ENCODE measurements at regions not wholly inside any gene's neighbourhood (a gene's known extent, or its start where the extent isn't known, plus 50 kb on each side); places are given as distances from the start of the nearest gene placed in this dataset.

- no peak for TF ChIP-seq CTCF (IDR thresholded peaks at IDR 0.05)
- TF ChIP-seq POLR2A (IDR thresholded peaks at IDR 0.05): no peak
- no peak for TF ChIP-seq EP300 (IDR thresholded peaks at IDR 0.05)
Measured at GRCh38 chr3:17836919-17837318, 94.5 kb upstream of the TBC1D5 start.

Data from suprapubic skin (tissue), 3 donors.